HG03103 (cell line): ENCODE measurements at regions not wholly inside any gene's neighbourhood (a gene's known extent, or its start where the extent isn't known, plus 50 kb on each side); places are given as distances from the start of the nearest gene placed in this dataset.
A peak's percentile ranks its signal among the peaks of the same experiment; 100 is the strongest.

ENCODE experiments used
- ATAC-seq: cut with Tn5 transposase; IDR thresholded peaks from one replicate; pipeline ENCODE4 v1.9.1; 2021; ENCODE audit warnings: low read depth; ENCODE audit not compliant: unreplicated experiment

DNA sequence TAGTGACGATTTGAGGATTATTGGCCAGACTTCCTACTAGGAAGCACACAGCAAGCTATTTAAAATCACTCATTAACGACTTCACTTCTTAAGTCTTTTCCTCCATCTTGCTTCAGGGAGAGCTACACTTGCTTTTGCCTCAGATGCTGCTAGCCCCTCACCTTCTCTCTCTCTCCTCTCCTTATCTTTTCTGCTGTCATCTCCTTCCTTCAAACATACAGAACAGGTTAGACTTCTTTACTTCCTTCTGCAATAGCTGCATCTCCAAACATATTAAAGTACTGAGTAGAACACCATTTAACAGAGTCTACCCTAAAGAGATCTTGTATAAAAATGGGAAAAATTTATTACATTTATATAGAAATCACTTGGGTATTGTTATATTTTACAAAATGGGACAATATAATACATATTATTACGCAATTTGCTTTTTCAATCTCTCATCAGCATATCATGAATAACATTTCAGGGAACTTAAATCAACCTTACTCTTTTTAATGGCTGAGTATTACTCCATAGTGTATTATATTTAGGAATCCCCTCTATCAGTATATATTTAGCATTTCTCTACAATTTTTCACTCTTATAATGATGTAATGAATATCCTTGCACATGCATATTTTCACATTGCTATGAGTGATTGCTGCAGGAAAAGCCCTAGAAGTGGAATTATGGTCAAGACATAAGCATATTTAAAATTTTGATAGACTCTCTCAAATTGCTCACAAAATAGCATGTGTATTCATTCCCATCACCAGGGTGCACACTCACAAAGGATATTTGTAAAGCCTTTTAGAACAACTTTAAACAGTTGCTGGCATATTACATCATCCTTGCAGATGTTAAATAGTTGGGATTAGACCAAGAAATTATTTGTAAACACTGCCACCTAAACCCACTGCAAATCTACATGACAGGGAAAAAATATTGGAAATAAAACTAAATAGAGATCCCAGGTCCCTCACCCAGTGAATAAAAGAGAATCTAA lies 164.5 kb upstream of the NFIB start:
- no peak for ATAC-seq

DNA sequence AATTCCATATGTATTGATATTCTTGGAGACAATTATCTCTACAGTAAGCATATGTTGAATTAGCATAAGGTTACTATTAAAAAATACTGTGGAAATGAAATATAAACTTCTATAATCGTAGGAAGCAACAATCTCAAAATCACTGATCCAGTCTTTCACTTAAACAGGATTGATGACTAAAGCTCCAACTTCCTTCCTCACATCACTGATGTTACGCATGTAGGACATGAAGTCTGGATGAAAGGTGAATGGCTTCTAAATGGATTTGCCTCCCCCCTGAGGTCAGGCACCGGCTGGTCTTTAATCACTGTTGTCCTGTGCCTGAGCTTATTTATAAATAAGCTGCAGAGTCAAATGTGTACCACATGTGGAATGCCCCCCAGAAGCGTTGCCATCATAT lies 157.1 kb upstream of the NFIB start:
- no peak for ATAC-seq

DNA sequence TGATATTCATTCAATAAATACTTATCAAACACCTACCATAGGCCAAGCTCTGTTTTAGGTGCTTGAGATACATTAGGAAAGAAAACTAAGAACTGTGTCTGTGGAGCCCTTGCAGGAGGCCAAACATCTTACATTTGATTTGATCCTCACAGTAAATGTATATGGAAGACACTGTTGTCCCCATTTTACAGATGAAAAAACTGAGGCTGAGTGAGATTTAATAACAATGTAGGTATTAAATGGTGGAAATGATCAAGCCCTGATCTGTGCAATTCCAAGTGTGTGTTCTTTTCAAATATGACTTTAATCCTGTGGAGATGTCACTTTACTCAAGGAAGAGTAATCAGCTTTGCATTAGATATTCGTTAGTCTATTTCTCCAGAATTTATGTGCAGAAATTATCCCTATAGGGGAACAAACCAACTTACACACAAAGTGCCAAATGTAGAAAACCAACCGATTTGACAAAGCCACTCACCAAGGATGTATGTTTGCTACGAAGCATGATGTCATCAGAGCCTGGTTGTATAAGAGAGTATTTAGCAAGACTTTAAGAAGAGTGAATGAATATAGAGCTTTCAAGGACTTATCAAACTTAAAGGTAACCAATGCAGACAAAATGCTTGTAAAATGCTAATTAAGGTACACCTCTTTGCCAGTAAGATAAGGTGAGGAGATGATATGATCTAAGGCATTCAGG lies 153.9 kb upstream of the NFIB start:
- ATAC-seq = no peak

DNA sequence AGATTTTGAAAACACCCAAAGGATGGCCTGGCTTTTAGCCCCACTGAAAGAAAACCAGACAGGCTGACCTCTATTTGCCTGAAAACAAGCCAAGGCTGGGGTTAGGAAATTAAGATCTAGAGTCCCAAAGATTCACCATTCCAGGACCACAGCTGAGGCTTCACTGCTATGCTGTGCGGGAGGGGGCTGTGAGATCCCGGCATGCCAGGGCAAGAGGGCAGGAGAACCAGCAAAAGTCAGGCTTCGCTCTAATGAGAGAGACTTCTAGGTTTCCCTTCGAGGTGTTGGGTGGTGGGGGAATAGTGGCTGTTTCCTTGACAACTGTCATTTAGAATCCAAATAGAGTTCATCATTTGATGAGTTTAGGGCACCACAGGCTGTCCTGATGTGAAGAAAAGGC lies 152.9 kb upstream of the NFIB start:
- no peak for ATAC-seq

DNA sequence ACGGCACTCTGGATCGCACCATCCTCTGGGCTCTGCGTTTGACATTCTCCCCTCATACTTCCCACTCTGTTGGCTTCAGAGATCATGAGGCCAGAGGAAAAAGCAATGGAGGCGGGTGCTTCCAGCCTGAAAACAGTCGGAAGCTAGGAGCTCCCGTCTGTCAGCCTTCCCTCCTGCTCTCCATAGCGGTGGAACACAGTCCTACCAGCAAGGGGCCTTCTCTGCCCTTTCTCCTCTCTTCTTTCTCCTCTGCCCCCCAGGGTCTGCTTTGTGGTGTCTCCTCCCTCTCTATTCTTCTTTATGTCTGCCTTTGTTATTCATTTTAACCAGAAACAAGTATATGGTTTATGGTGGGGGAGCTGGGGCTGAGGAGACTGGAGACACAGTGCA lies 152.5 kb upstream of the NFIB start:
- ATAC-seq = no peak

DNA sequence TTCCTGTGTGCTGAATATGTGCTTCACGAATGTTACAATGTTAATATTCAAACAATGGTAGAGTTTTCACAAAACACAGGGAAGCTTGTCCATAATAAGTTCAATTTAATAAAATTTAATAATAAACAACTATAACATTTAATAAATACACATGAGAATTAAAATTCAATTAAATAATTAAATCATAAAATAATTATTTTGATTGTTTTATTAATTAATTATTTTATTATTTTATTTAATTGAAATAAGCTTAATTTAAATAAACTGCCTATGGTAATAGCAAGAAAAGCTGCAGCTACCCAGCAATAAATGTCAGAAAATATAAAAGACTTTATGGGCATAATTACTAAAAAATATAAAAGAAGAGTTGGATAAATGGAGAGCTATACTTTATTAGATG lies 149.0 kb upstream of the NFIB start:
- ATAC-seq = no peak

DNA sequence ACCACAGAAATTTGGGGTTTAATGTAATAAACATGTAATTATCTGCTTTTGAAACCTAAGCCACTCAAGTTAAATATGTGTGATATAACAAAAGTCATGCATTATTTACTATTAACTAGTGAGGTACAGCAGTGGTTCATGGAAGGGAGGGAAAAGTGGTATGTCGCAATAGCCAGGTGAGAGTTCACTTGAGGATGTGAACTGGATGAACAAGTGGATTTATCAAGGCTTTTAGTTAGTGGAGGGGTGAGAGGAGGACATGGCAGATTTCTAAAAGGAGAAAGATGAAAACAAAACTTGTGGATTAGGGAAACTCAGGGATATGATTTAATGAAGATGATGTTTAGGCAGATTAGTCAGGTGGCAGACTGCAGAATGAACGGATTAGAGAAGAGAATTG lies 141.3 kb upstream of the NFIB start:
- ATAC-seq = no peak

DNA sequence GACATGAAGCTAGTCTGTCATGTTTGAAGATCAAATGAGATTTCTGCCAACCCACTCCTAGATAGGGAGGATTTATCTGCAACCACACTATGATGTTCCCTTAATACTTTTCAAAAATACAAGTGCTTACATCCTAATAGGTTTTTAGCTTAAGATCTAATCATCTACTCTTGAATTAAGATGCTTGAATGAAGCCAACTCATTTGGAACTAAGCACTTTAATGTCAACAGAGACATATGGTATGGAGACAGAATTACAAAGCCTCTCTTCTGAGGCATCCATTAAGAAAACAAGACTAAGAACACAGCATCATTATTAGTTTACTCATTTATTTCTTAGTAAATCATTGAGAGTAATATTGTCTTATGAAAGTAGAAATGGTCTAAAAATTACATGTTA lies 139.3 kb upstream of the NFIB start:
- no peak for ATAC-seq

DNA sequence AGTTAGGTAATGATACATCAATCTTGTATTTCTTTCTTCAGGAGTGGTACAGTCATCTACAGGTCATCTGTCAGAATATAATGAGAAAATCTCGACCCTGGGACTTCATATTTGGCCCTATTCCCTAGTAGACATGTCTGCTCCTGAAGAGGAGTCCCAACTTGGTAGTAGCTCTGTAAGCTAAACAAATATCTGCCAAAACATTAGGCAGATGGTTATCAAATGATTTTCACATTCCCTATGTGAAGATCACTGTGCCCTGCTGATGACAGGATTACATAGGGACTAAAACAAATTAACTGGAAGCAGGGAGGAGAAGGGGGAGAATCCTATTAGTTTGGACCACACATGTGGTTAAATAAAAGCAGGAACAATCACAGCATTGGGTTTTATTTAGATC lies 138.6 kb upstream of the NFIB start:
- ATAC-seq = no peak

DNA sequence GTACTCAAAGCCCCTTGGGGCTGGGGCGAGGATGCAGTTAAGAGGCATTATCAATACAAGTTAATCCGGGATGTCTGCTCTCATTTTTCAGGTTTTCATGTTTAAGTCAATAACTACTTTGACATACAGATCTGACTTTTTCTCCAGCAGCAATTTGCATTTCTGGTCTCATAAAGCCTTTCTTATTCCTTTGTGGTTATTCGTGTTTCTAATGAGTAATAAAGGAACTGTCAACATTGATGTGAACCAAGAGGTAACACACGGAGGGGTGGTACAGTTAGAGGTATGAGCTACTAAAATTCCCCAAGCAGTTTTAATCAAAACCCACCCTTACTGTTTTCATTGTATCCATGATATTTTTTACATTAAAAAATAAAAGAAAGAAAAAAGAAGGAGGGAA lies 138.0 kb upstream of the NFIB start:
- ATAC-seq = peak; percentile 93

DNA sequence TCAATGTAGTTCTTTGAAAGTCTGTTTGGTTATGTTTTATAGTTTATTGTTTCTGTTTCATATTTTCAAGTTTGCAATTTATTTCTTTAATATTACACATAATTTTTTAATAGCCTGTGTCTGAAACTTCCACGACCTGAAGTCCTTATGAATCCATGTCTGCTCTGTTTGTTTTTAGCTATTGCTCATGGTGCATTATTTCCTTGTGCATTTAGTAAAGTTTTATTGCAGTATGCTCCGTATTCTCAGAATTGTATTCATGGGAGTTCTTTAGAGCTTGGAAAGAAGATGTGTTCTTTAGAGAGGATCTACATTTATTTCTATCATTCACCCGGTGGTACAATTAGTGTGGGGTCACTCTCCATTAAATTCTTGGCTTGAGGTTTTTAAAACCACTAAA lies 133.2 kb upstream of the NFIB start:
- no peak for ATAC-seq

DNA sequence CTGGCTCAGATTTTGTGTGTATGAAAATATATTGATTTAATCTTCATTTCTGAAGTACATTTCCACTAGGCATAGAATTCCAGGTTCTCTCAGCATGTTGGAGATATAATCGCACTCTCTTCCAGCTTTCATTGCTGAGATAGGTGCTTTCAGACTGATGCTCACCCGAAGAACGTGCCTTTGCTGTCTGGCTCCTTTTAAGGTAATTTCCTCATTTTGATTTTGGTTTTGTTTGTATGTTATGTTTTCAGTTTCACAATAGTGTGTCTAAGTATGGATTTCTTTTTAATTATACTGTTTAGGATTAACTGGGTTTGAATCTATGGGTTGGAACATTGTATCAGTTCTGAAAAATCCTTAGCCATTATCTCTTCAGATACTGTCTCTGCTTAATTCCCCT lies 132.0 kb upstream of the NFIB start:
- ATAC-seq = no peak

DNA sequence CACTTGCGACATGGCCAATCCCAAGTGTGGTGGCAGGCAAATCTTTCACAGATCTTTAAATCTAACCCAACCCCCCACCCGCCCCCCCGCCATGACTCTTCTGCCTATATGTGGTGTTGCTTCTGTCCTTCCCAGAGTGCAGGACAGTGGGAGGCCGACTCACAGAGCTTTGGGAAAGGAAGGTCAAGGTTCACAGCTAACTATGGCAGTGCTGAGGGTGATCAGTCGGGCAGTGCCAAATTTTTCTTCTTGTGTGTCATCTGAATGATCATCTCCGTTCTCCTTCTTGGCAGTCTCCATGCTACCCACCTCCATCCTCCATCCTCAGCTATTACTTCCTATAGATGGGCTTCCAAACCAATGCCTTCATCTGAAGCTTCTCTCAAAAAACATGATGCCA lies 129.0 kb upstream of the NFIB start:
- ATAC-seq = no peak

DNA sequence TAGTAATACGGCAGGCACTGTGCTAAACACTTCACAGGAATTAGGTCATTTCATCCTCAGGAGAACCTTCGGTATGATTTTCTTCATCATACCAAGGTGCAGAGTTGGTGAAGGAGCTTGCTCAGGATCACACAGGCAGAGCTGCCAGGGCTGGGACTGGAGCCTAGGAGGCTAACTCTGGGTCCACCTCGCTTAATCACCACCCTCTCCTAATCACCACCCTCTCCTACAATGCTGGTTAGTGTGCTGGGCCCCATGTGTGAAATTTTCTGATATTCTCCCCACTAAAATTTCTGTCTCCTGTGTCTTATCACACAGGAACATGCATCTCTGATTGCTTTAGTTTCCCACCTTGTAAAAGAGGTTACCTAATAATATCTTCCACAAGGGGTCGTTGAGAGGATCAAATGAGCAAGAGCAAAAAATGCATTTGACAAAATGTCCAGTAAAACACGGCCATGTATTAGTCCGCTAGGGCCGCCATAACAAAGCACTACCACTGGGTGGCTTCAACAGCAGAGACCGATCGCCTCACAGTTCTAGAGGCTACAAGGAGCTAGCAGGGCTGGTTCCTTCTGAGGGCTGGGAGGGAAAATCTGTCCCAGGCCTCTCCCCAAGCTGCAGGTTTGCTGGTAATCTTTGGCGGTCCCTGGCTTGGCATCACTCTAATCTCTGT lies 128.2 kb upstream of the NFIB start:
- ATAC-seq = peak; percentile 73

DNA sequence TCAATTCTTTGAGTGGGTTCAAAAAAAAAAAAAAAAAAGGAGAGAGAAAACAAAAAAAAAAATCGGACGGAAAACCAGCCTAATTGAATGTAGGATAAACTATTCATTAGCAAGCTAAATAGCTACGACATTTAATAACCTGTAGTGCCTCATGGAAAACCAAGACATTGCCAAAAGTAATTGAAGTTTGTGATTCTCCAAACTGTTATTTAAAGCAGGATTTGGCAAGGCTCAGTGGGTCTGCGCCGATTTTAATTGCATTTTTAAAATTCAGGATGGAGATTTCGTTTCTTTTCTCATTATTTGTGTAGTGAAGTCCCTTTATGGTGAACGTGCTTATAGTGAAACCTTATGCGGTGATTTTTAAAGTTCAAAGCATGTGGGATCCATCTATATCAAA lies 127.2 kb upstream of the NFIB start:
- ATAC-seq = no peak

DNA sequence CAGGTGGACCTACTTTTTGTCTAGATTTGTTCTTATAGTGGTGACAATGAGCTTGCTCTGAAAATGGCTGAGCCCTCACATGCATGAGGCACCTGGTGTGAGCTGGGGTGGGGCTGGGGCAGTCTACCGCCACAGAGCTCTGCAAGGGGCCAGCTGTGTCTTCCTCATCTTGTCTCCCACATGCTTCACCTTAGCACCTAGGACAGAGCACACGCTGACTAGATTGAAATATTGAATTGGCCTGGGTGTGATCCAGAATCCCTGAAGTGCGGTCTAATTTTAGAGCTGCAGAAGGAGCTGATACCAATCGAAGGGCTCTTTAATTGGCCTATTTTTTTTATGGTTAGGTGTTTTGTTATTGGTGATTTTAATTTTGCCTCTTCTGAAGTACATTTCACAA lies 126.1 kb upstream of the NFIB start:
- no peak for ATAC-seq

DNA sequence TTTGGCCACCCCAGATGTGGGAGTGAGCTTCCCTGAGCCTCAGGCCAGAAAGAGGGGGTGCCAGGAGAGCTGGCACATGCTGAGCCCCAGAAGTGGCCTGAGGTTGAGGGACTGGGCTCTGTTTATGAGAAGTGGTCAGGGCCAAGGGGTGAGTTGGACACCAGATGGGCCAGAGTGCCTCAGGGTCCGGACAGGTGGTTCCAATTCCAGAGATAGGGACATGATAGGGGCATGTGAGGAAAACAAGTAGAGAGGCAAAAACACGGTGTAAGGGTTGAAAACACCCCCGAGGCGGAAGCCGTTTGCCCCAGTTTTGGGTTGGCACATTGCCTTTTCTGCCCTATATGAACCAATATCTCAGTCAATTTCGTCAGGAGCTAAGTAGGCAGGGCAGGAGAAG lies 125.6 kb upstream of the NFIB start:
- ATAC-seq = no peak

DNA sequence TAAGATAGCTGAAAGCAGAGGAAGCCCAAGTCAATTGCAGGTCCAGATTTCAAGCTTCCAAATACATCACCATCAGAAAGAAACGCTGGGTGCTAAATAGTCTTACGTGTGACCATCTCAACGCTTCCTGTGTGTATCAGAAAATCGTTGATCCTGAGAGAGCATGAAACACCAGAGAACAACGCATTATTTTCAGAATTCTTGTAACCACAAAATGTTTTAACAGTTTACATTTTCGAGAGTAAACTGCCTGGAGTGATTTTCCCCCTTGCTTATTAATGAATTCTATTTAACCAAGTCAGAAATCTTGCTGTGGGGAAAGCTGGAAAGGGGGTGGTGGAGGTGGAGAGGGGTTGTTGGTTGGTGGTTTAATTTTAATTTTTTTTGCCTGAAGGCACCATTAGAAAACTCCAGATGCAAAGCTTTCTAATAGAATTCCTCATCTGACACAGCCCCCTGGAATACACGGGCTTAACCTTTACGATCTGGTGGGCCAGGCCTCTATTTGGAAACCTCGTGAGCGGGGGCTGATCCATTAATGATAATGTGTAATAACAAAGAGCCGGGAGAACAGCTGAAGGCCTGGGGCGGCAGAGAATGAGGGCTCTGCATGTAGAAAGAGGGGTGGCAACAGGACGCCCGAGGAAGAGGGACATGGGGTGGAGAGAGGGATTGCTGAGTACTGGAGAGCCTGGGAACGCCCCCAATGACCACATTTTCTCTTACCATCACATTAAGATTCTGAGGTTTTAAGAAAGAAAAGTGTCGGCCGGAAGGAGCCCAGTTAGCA lies 124.5 kb upstream of the NFIB start:
- no peak for ATAC-seq

DNA sequence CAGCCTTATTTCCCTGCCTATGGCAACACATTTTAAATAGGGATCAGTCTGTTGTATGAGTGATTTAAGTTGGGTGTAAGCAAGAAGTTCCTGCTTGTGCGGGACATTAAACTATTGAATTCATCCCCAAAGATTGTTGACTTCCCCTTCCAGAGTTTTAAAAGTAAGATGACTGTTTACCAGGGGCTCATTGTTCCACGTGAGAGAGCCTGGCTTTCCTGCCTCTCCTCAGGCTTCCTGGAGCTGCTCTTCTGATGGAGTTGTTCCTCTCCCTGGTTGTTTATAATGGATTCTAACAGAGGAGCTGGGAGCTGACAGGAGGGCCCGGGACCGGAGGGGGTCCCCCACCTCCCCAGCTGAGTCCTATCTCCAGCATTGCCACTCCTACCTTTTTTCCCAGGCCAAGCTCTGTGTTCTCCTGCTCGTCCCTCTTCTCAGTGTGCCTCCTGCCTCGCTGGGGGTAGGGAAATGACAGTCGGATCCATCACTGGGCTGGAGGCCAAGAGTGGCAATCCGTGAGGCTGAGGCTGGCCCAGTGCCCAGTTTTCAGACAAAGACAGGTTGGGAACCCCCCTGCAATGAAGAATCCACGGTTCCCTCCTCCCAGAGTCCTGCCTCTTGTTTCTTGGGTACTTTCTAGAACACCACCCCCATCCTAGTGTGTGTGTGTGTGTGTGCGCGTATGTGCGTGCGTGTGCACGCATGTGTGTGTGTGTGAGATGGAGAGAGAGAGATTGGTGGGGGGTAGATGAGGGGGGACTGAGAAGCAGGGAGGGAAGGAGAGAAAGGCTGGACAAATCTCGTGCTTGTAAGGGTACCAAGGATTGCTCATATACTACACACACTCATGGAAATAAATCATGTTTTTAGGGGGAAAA lies 123.7 kb upstream of the NFIB start:
- no peak for ATAC-seq

DNA sequence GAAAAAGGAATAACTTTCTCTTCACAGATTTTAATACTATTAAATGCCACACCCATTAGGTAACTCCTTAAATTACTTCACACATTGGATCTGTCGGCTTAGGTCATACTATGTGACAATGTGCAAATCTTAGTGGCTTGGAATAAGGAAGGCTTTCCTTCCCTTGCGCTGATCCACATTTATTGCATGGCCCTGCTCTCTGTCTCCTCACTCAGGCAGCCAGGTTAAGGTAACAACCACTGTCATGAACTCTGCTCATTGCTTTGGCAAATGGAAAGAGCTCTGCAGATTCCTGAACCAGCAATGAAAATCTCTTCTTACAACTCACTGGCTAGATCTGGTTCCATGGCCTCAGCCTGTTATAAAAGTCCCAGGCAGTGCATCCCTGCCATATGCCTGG lies 121.9 kb upstream of the NFIB start:
- no peak for ATAC-seq
